Fibroblast of skin of left quadriceps (primary cell): ENCODE measurements at regions not wholly inside any gene's neighbourhood (a gene's known extent, or its start where the extent isn't known, plus 50 kb on each side); places are given as distances from the start of the nearest gene placed in this dataset.
"Not testable (repeated sequence)": the region's sequence is repeated elsewhere in the genome, so short reads cannot be mapped to it uniquely, and the experiment has no call there.

Source experiments
- DNase-seq, 2 experiments: peaks; one replicate each; pipeline ENCODE4 v3.0.0-alpha.2; 2013; ENCODE audit warnings: low read depth in 2 of 2

DNA sequence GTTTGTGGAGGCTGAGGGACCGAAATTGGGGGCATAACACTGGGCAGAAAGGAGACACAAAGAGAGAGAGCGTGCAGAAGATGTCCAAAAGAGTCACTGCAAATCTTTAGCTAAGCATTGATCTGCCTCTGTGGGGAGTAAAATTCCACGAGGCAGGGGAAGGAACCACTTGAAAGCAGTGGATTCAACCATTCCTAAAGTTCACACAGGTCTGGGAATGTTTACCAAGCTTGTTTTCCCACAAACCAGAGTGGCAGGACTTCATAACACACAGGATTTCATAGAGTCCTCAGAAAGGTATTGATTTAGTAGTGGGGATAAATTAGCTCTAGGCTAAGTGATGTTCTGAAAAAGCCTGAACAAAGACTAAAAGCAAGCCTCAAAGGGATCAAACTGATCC is 66.1 kb upstream of the RPL38 start:
- no peak for DNase-seq

DNA sequence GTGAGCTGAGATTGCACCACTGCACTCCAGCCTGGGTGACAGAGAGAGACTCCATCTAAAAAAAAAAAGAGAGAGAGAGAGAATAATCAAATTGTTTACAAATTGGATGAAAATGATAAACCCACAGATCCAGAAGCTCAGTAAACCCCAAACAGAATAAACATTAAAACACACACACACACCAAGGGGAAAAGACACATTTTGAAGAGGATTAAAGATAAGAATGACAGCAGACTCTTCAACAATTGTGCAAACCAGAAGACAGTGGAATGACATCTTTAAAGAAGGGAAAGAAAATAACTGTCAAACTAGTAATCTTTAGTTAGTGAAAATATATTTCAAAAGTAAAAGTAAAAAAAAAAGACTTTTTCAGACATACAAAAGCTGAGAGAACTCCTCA is 64.4 kb upstream of the RPL38 start:
- no peak for DNase-seq

DNA sequence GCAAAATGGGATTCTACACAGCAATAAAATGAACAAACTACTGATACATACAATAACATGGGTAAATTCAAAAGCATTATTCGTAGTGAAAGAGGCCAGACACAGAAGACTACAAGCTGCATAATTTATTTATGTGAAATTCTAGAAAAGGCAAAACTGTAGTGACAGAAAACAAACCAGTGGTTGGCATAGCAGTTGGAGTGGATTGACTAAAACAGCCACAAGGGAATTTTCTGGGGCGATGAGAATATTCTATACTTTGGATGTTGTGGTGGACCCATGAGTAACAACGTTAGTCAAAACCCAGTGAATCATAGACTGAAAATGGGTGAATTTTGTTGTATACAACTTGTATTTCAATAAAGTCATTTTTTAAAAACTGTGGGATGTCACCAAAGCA is 63.2 kb upstream of the RPL38 start:
- DNase-seq: no peak

DNA sequence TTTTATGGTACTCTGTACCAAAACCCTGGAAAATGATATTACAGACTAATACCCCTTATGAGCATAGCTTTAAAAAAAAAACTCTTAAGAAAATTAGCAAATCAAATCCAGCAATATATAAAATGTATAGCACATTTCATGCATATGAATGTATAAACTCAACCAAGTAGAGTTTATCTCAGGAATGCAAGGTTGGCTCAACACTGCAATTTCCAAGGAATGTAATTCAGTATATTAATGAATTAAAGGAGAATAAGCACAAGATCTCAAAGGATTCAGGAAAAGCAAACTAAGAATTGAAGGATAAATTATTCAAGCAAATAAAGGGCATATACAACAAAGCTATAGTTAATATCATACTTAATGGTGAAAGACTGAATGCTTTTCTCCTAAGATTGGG is 61.9 kb upstream of the RPL38 start:
- no peak for DNase-seq

DNA sequence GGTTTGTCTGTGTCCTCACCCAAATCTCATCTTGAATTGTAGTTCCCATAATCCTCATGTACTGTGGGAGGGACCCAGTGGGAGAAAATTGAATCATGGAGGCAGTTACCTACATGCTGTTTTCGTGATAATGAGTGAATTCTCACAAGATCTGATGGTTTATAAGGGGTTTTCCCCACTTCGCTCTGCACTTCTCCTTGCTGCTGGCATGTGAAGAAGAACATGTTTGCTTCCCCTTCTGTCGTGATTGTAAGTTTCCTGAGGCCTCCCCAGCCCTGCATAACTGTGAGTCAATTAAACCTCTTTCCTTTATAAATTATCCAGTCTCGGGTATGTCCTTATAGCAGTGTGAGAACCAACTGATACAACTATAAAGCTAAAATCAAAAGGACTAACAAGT is 60.2 kb upstream of the RPL38 start:
- not testable (repeated sequence) for DNase-seq

DNA sequence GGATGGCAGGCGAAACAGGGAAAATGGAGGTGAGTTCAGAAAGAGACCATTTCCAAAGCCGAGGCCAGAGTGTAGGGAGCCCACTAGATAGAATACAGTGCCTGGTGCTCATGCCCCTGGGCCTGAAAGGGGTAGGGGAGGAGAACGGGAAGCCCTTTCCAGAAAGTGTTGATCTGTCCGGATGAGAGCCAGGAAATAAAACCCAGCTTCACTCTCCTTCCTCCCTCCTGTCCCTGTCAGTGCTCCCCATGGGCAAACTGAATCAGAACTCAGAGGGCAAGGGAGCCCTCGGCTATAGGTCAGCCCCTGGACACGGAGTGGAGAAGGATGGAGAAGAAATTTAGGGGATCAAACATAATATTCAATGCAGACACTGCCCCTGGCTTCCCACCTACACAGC is 57.7 kb upstream of the RPL38 start:
- DNase-seq: no peak

DNA sequence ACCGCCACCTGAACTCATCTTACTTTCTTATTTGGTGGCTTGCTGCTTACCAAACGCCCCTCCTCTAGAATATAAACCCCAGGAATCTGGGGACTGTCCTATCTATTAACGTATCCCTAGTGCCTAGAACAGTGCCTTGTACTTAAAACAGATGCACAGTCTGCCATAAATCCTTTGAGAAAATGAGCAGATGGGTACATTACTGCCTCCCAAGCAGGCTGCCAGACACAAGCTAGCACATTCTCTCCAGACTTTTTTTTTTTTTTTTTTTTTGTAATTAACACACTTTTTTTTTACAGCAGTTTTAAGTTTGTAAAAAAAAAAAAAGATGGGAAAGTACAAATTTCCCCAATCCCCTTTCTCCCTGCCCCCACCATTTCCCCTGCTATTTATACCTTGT is 57.3 kb upstream of the RPL38 start:
- no peak for DNase-seq

DNA sequence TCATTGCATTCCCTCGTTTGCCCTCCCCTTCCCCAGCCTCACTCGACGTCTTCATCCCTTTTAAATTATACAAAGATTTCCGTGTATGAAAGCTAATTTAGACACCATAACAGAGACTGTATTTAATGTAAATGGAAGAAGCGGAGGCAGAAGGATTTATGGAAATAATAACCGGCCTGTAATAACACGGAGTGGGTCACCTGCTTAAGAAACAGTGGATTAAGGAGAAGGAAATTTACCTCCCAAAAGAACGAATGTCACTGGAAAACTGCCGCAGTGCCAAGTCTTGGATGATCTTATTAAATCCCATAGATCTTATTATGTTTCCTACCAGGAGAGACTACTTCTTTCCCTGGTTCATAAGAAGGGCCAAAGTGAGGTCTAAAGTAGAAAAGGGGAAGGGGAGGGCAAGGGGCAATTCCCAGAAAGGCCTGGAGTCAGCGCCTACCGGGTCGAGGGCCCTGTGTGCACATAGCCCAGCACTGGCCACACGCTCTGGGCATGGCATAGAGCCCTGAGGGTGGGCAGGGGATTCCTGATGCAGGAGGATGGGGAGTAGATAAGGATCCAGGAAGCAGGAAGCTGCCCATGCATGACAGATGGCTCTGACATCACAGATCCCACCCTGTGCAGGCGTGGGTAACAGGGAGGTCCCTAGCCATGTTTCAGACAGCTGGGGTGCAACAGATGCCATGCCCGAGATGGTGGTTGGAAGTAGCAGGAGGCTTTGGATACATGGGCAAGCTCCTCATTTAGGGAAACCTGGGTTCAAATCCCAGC is 56.2 kb upstream of the RPL38 start:
- DNase-seq: no peak

DNA sequence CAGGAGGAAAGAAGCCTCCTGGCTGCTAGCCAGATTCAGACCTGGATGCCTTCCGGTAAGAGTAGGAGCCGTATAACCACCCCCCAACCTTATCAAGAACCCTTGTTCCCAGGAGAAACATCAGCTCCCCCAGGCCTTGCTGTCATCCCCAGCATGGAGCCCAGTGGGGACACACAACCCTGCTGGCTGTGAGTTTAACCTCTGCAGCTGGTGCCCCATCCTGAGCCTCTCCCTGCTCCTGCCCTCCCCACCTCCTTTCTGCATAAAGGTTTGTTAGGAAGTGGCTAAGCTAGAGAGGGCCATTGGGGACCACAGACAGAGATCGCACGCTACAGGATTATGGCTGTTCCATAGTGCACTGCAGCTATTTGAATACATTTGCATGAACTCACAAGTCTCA is 55.5 kb upstream of the RPL38 start:
- no peak for DNase-seq

DNA sequence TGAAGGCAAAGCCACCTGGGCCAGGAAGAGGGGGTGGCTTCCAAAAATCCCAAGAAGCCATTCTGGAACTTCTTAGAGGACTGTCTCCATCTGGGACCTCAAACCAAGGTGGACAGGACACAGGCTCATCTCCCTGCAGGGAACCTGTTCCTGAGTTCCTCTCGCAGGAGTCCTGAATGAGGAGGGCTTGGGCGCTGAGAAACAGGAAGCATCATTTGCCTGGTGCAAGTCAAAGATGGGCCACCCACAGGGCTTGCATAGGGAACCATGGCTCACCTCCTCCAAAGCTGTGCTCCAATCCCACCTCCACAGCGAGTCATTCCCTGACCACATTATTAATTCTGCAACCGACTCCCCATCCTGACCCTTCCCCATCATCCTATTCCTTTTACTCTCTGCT is 55.0 kb upstream of the RPL38 start:
- DNase-seq: no peak

DNA sequence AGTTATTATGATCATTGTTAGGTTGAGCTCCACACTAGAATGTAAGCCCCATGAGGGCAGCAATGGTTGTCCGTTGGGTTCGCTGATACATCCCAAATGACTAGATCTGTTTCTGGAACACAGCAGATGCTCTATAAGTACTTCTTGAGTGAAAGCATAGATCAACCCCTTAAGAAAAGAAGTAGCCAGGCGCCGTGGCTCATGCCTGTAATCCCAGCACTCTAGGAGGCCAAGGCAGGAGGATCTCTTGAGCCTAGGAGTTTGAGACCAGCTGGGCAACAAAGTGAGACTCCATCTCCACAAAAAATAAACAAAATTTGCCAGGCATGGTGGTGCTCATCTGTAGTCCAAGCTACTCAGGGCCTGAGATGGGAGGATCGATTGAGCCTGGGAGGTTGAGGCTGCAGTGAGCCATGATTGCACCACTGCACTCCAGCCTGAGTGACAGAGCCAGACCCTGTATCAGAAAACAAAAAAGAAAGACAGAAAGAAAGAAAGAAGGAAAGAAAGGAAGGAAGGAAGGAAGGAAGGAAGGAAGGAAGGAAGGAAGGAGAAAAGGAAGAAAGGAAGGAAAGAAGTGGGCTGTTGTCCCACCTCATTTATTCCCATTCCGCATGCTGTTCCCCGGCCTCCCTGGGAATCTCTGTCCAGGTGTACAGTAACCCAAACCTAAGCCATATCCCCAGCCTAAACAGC is 54.4 kb upstream of the RPL38 start:
- no peak for DNase-seq

DNA sequence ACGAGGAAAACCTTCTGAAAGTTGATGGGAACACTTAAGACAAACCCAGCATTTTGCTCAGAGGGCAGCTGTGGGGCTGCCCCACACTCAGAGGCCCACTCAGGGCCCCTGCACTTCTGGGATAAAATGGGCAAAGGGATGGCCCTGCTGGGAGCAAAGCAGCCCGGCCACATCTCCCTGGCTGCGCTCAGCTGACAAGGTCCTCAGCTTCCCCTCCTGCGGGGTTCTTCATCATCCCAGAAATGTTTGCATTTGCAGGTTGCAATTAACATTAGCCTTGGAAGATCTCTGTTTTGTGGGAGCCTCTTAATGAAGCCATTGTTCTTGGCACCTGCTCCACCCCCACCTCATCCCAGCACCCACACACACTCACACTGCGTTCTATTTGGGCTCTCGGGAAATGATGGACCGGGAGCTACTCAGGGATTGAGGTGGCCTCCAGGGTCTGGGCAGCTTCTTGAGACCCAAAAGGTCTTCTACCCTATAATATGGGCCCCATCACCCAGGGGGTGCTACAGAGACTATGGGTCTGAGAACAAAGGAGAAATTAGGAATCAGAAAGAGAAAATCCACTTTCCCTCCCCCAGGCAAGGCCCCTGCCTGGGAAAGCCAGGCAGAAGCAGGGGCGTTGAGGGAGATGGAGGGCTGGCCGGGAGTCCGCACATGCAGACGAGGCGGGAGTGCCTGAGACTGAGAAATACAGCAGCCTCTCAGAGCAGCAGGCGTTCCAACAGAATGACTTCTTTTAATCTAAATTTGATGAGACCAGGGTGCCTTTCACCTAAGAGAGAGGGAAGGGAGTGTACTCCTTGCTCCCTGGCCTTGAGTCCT is 53.7 kb upstream of the RPL38 start:
- no peak for DNase-seq

DNA sequence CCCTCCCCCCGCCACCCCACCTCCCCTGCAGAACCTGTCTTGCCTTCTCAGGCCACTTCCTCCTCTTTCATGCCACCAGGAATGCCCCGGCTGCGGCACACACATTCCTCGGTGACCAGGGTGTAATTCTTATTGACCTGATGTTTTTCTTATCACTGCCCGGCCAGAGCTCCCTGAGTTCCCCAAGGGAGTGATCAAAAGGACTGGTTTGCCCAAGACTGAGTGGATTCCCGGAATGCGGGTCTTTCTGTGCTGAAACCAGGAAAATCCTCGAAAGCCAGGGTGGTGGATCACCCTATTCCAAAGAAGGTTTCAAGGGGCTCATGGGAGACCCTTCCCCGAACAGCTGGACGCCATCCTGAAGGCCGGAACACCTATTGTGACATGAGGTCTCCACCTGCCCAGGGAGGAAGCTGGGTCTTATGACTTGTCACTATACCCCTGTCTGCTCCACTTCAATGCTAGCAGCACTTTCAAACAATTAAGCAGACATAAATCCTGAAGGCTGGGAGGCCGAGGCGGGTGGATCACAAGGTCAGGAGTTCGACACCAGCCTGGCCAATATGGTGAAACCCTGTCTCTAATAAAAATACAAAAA is 53.0 kb upstream of the RPL38 start:
- no peak for DNase-seq

DNA sequence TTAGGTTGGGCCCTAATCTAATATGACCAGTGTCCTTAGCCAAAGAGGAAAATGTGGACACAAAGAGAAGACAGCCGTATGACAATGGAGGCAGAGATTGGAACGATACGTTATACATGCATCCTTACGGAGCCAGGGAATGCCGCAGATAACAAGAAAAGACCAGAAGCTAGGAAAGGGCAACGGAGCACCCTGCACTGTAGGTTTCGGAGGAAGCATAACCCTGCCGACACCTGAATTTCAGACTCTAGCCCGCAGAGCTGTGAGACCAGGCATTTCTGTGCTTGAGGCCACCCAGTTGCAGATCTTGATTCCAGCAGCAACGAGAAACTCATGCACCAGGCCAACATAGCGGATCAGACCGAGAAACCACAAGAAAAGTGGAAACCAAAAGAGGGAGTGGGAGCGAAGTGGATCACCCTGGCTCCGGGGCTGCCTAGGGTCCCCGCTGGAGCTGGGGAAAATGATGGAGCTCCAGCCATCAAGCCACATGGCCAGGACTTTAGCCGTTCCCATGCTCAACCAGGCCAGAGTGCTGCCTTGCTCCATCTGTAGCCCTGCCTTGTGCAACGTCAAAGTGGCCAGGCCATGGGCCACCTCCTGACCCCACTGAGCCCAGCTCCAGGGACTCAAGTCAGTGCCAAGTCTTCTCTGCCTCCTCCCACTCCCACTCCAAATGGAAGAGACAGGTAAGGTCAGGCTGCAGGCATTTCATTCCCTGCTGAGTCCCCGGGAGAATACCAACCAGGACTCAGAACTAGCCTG is 51.7 kb upstream of the RPL38 start:
- DNase-seq: no peak

DNA sequence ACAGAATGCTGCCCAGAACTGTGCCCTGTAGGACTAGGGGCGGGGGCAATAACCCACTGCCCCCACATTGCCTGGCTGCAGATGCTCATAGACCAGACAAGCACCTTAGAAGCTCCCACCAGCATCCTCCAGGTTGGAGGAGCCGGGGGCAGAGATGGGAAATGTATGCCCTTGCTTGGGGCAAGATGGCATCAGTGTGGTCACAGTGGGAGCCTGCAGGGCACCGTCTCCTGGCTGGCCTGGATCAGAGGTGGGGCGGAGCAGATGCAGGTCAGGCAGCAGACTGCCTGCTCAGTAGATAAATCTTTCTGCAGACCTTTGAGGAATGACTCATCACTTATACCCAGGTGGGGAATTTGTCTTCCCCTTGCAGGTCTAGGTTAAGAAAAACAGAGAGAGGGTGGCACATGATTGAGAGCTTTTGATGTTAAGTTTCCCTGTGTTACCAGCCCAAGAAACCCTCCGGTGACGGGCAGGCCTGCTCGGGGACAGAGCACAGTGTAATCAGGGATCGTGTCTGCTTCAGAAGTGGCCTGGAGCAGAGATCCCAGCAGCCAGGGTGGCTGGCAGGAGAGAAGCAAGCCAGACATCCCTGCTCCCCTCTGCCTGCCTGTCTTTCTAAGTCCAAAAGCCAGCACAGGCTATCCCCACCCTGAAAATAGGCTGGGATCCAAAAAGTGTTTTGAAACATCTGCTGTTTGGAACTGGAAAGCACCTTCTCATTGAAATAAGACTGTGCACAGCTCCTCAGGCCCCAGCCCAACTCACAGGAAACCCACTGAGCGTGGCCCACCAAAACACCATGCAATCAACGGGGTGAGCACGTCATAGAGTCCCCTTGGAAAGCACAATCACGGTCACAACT is 50.7 kb upstream of the RPL38 start:
- DNase-seq: no peak

DNA sequence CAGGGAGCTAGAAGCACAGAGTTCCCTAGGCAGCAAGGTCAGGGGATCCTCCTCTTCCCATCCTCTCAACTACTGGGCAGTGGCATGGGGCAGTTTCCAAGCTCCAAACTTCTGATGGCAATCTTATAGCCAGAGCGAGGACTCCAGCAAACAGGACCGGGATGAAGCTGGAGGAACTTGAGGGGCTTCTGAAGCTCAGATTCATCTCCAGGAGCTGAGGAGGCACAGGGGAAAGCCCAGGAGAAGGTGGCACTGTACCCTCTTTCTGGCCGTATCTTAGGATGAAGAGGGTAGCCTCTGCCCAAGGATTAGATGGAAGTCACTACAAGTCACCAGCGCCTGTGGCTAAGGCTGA is 50.0 kb upstream of the RPL38 start:
- no peak for DNase-seq
